ENCODE measurements at regions not wholly inside any gene's neighbourhood (a gene's known extent, or its start where the extent isn't known, plus 50 kb on each side); places are given as distances from the start of the nearest gene placed in this dataset.

GRCh38 chr20:6562111-6562510 is 205.4 kb upstream of the BMP2 start:
- H3K4me3 ChIP-seq (ENCODE audit: low read depth, low read length): no peak overlapping the region
- TF ChIP-seq POLR2A (IDR thresholded peaks at IDR 0.05; ENCODE audit: extremely low read depth, insufficient read length): no peak
- TF ChIP-seq MYC (IDR thresholded peaks at IDR 0.05; ENCODE audit: low read depth, low read length): no peak
- TF ChIP-seq MAX (IDR thresholded peaks at IDR 0.05; ENCODE audit: low read depth, low read length): no peak
- no peak for TF ChIP-seq CTCF (IDR thresholded peaks at IDR 0.05; ENCODE audit: low read depth, low read length)
- no peak for DNase-seq (ENCODE audit: low read depth)

GRCh38 chr20:6560978-6561377 is 206.5 kb upstream of the BMP2 start:
- peak; percentile 11 for DNase-seq (ENCODE audit: low read depth)
- no peak overlapping the region for H3K4me3 ChIP-seq (ENCODE audit: low read depth, low read length)
- no peak for TF ChIP-seq POLR2A (IDR thresholded peaks at IDR 0.05; ENCODE audit: extremely low read depth, insufficient read length)
- no peak for TF ChIP-seq CTCF (IDR thresholded peaks at IDR 0.05; ENCODE audit: low read depth, low read length)
- TF ChIP-seq MYC (IDR thresholded peaks at IDR 0.05; ENCODE audit: low read depth, low read length): no peak
- TF ChIP-seq MAX (IDR thresholded peaks at IDR 0.05; ENCODE audit: low read depth, low read length): no peak

- no peak for DNase-seq (ENCODE audit: low read depth)
- TF ChIP-seq CTCF (IDR thresholded peaks at IDR 0.05; ENCODE audit: low read depth, low read length) (no peak), MAX (IDR thresholded peaks at IDR 0.05; ENCODE audit: low read depth, low read length) (no peak), MYC (IDR thresholded peaks at IDR 0.05; ENCODE audit: low read depth, low read length) (no peak), POLR2A (IDR thresholded peaks at IDR 0.05; ENCODE audit: extremely low read depth, insufficient read length) (no peak)
- no peak overlapping the region for H3K4me3 ChIP-seq (ENCODE audit: low read depth, low read length)
These were observed 207.7 kb upstream of the BMP2 start for GRCh38 chr20:6559791-6560190.

GRCh38 chr20:6558341-6558740 is 209.1 kb upstream of the BMP2 start:
- TF ChIP-seq MAX (IDR thresholded peaks at IDR 0.05; ENCODE audit: low read depth, low read length): no peak
- TF ChIP-seq CTCF (IDR thresholded peaks at IDR 0.05; ENCODE audit: low read depth, low read length): no peak
- TF ChIP-seq POLR2A (IDR thresholded peaks at IDR 0.05; ENCODE audit: extremely low read depth, insufficient read length): no peak
- TF ChIP-seq MYC (IDR thresholded peaks at IDR 0.05; ENCODE audit: low read depth, low read length): no peak
- H3K4me3 ChIP-seq (ENCODE audit: low read depth, low read length): no peak overlapping the region
- no peak for DNase-seq (ENCODE audit: low read depth)

- no peak overlapping the region for H3K4me3 ChIP-seq (ENCODE audit: low read depth, low read length)
- no peak for TF ChIP-seq MYC (IDR thresholded peaks at IDR 0.05; ENCODE audit: low read depth, low read length)
- no peak for TF ChIP-seq CTCF (IDR thresholded peaks at IDR 0.05; ENCODE audit: low read depth, low read length)
- no peak for TF ChIP-seq POLR2A (IDR thresholded peaks at IDR 0.05; ENCODE audit: extremely low read depth, insufficient read length)
- TF ChIP-seq MAX (IDR thresholded peaks at IDR 0.05; ENCODE audit: low read depth, low read length): no peak
- no peak for DNase-seq (ENCODE audit: low read depth)
These were observed 233.6 kb upstream of the BMP2 start for GRCh38 chr20:6533761-6534479.

All from NB4 (cell line).